ENCODE measurements at regions not wholly inside any gene's neighbourhood (a gene's known extent, or its start where the extent isn't known, plus 50 kb on each side); places are given as distances from the start of the nearest gene placed in this dataset.
"Not testable (repeated sequence)": the region's sequence is repeated elsewhere in the genome, so short reads cannot be mapped to it uniquely, and the experiment has no call there.

GRCh38 chrX:13378562-13379518 is 59.0 kb upstream of the ATXN3L start:
- DNase-seq = not testable (repeated sequence)

- DNase-seq = peak; percentile 99
Measured at GRCh38 chrX:13377550-13377934, 57.7 kb upstream of the ATXN3L start.

DNA sequence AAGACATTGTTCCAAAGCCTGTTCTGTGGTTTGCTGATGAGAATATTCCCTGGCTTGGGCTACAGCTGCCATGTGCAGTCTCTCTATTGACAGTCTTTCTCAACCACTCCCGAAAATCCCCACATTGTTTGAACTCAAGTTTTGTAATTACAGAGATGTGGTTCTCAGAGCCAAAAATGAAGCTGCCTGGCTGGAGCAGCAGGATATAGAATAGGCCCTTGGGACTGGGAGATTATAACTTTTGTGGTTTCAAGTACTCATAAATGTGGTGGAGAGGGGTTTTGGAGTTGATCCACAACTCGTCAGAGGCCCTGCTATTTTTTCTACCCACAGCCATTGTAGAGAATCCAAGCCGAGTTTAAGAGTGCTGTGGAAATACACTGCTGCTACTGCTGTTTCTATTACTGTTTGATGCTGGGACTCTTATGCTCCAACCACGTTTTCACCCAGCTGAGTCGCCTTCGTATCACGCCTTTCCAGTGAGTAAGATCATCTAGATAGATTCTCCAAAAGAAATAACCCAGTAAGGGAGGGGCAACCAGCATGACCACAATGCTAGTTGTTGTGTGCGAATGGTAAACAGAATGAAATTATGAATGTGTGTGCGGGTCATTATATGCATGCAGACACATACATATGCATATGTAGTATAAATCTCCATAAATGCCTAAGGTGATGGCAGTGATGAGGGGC is 57.1 kb upstream of the ATXN3L start:
- peak; percentile 92 to 98 for DNase-seq

DNA sequence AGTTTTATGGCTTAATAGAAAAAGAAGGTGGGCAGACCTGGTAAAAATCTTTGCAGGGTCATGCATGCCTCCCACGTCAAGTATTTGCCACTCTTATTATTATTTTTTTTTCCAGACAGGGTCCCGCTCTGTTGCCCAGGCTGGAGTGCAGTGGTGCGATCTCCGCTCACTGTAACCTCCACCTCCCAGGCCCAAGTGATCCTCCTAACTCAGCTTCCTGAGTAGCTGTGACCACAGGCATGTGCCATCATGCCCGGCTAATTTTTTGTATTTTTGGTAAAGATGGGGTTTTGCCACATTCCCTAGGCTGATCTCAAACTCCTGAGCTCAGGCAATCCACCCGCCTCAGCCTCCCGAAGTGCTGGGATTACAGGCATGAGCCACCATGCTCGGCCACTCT is 55.7 kb upstream of the ATXN3L start:
- DNase-seq = not testable (repeated sequence)

- DNase-seq = peak in 1 of 2 experiments; percentile 44
Measured at GRCh38 chrX:13374364-13374763, 54.5 kb upstream of the ATXN3L start.

- no peak for DNase-seq
Measured at GRCh38 chrX:13373431-13374187, 53.8 kb upstream of the ATXN3L start.

DNA sequence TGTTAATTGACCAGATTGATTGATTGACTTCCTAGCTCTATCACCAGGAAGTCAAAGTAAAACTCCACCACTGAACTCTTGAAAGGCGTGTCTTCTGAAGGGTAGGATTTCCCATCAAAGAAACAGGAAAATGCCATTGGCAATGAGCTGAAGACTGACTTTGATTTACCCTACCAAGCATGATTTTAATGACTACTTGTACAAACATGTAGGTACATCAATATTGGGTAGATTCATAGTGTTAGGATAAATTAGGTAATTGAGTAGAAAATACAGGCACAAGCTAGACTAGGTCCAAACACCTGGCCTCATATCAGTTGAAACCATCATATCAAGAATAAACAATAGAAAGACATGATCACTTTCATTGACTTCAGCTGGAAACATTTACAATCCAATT is 53.2 kb upstream of the ATXN3L start:
- DNase-seq = no peak

DNA sequence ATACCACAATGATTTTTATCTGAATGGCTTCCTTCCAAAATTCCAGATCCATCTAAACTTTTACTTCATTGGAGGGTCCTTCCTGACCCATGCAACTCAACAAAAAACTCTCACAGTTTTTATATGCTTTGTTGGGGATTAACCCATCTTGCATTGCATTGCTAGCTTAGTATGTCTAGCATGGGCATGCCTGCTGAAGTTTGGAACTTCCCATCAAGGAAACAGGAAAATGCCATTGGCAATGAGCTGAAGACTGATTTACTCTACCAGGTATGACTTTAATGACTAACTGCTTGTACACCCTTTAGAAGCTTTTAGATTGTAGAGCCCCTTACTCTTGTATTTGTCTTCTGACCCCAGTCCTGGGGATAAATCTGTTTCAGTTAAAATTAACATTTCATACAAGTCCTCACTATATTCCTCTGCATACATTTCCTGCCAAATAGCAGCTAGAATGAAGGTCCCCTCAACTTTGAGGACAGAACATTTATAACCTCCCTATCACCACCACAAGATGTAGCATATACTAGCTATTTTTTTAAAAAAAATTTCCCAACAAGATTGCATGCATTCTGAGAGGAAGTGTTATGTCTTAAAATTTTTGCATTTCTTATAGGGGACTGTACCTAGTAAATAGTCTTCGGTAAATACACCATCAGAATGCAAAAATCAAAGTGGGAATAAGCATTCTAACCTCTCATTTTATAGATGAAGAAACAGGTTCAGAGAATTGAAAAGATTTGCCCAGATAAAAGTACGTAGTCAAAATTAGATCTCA is 52.5 kb upstream of the ATXN3L start:
- no peak for DNase-seq

DNA sequence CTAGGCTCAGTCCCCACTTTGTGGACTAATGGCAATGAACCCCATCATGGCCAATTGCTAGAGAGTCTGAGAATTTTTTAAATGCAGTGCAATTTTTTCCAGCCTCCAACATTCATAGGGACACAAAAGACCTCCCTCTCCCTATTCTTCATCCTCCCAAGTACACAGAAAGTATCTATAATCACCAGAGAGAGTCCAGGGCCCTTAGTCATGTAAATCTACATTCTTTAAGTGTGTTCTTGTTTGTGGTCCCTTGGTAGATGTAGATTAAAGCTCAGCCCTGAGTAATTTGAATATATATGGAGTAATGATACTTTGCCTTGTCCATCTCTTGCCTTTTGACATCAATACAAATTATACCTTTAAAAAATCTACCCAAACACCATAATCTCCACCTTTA is 51.3 kb upstream of the ATXN3L start:
- no peak for DNase-seq

- DNase-seq = no peak
Measured at GRCh38 chrX:13370713-13371112, 50.9 kb upstream of the ATXN3L start.

Data from NCI-H524 (cell line).